HG03378 (cell line): ENCODE measurements at regions not wholly inside any gene's neighbourhood (a gene's known extent, or its start where the extent isn't known, plus 50 kb on each side); places are given as distances from the start of the nearest gene placed in this dataset.

Experiments
- ATAC-seq: cut with Tn5 transposase; IDR thresholded peaks from one replicate; pipeline ENCODE4 v1.9.1; 2021; ENCODE audit warnings: mild to moderate bottlenecking, moderate library complexity; ENCODE audit not compliant: unreplicated experiment

DNA sequence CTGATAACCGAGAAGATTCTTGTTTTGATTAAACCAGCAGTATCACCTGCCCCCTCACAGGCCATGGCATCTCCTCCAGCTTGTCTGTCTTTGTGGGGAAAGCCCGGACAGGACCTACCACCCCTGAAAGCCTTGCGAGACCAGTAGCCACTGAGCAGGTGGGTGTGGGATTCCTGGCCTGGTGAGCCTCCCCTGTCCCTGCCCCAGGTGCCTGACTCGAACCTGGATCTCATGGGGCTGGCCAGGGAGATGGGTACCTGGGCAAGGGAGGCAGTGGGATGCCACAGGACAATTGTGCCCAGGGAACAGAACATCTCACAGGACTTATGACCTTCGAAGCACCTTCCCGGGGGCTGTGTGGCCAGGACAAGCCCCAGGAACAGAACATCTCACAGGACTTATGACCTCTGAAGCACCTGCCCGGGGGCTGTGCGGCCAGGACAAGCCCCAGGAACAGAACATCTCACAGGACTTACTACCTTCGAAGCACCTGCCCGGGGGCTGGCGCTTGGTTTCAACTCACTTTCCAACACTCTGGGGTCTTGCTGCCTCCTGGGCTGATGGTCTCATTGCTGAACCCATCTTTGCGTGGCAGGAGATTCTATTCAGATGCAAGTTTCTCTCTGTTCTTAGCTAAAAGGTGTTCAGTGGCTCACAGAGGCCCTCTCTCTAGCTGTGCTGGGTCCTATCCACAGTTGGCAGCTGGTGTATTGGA, 854.5 kb downstream of the BRD1 start:
- no peak for ATAC-seq

DNA sequence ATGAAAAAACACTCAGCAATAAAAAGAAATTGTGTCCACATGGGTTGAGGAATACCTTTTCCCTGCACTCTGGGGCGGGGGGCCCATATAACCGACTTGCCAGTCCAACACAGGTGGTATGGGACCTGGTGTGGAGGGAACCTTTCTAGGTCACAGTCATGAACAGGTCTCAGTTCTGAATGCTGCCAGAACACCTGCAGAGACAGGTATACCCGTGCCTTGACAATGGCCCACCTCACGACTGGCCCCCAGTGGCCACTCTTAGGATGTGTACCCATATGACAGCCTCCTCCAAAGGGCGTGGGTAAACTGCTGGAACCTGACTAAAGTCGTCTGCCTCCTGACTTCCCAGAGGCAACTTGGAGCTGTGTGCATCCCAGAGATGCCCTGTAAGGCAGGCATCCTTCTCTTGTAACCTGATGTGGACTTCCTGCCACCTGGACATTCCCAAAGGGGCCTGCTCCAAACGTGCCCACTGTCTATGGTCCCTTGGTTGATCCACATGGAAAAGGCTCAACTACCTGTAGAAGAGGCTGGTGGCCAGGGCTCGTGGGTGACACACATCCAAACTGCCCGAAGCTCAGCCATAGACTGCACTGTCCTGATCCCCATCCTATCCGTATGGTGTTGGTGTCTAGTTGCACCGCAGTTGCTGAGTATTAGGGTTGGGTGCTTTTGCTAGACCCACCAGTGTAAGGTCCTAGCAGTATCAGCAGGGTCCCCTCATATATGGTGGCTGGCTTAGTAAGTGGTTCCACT, 859.3 kb downstream of the BRD1 start:
- ATAC-seq, result no peak

DNA sequence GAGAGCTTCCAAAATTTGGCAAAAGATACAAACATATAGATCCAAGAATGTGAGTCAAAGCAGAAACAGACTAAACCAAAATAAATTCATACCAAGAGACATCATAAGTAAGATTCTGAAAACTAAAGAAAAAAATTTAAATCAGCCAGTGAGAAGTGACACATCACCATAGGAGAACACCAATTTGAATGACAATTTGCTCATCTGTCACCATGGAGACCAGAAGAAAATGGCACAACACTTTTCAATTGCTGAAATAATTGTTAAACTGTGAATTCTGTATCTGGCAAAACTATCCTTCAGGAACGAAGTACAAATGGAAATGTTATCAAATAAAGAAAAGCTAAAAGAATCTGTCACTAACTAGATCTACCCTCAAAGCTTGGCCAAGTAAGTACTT, 864.3 kb downstream of the BRD1 start:
- no peak for ATAC-seq

DNA sequence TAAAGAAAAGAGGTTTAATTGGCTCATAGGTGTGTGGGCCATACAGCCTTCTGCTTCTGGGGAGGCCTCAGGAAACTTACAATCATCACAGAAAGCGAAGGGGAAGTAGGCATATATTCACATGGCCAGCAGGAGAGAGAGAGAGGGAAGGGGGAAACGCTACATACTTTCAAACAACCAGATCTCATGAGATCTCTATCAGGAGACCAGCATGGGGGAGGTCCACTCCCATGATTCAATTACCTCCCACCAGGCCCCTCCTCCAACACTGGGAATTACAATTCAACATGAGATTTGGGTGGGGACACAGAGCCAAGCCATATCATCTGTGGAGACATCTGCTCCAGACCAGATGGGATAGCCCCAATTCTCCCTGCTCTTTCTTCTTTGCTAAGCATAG, 866.0 kb downstream of the BRD1 start:
- ATAC-seq, result no peak

DNA sequence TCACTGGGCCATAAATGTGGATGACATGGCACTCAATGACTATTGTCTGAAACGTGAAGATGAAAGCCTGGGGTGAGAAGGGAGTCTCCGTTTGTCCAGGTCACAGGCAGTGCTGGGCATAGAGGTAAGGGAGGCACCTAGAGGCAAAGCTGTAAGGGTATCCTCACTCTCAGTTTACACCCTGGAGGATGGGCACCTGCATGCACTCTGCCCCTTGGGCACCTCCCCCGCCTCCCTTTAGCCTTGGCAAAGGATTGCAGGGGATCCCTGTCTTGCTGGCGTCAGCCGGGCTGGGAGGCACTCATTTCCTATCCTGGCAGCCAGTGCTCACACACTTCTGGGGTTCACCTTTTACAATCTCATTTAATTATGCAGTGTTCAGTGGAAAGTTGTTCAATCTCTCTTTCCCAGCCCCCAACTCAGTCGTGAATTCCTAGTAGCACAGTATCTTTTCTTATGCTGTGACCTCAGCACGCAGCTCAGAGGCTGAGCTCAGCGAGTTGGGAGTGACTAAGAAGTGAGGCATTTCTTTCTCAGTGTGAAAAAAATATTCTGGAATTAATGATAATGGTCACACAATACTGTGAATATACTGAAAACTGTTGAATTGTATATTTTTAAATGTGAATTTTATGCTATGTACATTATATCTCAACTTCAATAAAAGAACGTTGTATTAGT, 866.6 kb downstream of the BRD1 start:
- no peak for ATAC-seq

DNA sequence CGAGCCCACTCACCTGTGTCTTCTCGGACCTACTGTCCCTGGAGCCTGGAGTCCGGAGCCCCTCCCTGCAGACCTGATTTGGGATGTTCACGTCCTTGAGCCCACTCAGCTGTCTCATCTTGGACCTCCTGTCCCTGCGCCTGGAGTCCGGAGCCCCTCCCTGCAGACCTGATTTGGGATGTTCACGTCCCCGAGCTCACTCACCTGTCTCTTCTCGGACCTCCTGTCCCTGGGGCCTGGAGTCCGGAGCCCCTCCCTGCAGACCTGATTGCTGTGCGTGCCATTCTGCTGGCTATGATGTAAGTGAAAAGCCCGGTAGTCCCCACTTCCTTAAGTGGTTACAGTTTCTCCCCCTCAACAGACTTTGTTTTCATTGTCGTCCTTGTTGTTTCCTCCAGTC, 867.1 kb downstream of the BRD1 start:
- ATAC-seq, result no peak

DNA sequence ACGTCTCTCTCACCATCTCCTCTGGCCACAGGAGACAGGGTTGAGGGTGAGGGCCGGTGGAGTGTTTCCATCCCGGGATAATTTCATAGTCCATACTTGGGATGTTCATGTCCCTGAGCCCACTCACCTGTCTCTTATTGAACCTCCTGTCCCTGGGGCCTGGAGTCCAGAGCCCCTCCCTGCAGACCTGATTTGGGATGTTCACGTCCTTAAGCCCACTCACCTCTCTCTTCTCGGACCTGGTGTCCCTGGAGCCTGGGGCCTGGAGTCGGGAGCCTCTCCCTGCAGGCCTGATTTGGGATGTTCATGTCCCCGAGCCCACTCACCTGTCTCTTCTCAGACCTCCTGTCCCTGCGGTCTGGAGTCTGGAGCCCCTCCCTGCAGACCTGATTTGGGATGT, 868.2 kb downstream of the BRD1 start:
- ATAC-seq, result no peak

DNA sequence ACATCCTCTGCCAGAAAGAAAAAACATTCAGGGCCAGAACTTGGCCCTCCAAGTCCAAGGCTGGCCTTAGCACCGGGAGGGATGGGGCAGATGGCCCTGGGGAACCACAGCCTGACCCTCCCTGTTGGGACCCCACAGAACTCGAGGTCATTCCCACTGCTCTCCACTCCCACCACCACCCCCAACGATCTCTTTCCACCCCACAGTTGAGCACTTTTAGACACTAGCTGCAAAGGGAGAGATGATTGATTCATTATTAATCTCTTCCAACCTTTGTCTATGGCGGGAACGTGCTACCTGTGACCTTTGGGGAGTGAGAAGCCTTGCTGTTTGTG, 869.7 kb downstream of the BRD1 start:
- ATAC-seq, result no peak

DNA sequence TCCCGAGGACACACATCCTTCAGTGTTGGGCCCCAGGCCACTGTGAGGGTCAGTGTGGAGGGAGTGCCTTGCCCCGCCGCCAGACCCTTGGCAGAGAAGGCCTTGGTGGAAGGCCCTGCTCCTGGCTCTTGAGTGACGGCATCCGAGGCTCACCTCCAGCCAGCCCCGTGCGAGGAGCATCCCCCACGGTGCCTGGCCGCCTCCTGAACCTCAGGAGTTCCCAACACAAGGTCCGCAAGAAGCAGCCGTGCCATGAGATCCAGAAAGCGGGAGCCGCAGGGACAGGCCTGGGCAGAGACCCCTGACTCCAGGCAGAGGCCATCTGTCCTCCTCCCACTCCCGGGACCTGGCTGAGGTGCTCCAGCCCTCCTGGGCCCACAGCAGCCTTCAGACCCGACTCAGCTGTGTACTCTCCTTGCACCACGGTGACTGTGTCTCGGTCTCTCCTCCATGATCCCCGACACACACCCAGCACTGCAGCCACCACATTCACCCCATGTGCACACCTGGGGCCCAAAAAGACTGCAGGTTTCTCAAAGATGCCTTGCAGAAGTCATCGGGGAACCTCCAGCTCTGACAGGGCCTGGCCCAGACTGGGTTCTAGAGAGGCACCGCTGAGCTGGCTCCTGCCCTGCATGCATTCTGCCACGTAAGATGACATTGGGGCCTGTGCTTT, 870.2 kb downstream of the BRD1 start:
- no peak for ATAC-seq

DNA sequence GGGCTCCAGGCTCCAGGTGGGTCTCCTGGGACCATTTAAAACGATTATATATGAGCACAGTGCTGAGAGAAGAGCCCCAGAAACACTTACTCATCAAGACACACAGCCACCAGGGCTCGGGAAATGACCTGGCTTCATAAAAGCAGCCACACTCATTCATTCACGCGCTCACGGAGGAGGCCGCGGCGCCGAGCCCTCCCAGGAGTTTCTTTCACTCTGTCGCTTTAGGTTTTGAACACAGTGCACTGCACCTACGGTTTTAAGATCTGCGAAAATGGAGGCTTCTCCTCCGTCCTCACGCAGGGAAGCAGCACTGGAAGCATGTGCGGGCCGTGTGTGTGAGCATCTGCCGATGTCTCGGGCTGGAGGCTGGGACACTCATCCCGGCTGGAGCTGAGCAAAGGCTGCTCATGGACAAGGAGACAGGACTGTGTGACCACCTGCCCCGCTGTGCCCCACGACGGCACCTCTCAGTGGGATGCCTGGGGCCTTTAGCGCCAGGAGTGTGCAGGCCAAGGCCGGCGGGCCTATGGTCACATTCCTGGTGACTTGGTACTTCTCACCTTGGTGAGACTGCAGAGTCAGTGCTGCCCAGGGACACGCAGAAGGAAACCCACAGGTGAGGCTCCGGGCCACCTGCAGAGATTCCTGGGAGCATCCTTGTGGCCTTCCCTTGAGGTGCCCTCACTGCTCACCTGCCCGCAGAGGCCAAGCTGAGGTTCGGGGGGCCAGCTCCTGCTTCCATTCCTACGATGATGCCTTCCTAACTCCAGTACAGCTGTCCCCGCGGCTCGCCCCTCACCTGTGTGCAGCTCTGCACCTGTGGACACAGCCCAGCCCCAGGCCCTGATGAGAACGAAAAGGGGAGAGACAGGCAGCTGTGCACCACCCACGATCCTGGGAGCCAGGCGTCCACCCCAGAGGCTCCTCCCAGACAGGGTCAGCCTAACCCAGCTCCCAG, 872.0 kb downstream of the BRD1 start:
- ATAC-seq, result no peak

DNA sequence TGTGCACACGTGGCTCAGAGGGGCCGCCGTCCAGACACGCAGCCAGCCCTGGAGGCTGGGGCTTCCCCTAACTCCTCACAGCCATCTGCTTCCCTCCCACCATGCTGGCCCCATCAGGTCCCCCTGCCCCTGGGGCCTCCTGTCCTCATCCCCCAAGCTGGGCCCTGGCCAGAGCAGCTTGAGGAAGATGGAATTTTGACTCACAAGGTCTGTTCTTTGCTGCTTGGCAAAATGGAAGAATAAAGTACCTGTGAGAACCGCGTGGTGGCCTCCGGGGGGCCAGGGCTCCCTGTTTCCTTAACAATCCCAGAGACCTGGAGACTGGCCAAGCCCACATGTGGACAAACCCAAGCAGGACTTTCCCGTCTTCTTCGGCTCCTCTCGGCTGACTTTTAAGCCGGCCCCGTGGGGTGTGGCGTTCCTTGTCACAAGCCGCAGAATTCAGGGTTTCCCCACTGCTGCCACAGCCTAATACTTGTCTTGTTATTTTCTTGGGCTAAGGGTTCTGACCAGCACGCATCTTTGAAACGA, 872.8 kb downstream of the BRD1 start:
- ATAC-seq, result no peak

DNA sequence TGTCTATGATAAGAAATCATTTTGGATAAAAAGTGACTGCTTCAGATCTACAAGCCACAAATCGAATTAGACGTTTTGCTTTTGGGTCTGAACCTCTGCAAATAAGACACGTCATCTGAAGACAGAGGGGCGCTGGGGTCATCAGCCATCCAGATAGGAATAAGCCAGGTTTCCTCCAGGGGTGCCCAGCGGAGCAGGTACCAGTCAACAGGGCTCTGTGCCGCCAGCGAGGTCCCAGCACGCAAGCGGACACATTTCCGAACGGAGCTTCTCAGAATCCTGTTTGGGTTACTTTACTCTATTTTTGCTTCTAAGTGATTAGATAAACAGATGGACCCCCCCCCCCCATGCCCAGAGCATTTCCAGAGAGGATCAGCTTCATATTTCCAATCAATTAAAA, 873.8 kb downstream of the BRD1 start:
- ATAC-seq, result no peak

DNA sequence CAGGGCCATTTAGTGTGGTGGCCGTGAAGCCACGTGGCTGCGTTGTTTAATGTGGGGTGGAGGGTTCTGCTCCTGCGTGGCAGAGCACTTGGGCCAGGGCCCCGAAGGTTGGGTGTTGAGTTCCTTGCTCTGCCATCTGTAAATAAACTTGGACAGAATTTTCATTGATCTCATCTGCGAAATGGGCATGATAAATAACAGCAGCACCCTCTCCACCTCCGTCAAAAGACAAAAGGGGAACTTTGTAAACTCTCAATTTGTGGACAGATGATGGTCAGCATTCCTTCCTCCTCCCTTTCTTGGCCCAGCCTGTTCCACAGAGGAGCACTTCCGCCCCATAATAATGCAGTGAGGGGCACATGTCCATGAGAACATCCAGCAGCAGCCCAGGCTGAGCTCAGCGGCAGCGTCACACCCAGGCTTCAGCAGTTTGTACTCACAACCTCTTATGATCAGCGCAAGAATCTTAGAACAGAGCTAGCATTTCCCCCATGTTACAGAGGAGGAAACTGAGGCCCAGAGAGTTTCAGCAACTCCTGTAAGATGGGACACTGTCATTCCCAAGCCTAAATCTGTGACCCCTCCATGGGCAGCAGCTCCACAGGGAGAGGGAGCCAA, 874.5 kb downstream of the BRD1 start:
- ATAC-seq, result no peak

DNA sequence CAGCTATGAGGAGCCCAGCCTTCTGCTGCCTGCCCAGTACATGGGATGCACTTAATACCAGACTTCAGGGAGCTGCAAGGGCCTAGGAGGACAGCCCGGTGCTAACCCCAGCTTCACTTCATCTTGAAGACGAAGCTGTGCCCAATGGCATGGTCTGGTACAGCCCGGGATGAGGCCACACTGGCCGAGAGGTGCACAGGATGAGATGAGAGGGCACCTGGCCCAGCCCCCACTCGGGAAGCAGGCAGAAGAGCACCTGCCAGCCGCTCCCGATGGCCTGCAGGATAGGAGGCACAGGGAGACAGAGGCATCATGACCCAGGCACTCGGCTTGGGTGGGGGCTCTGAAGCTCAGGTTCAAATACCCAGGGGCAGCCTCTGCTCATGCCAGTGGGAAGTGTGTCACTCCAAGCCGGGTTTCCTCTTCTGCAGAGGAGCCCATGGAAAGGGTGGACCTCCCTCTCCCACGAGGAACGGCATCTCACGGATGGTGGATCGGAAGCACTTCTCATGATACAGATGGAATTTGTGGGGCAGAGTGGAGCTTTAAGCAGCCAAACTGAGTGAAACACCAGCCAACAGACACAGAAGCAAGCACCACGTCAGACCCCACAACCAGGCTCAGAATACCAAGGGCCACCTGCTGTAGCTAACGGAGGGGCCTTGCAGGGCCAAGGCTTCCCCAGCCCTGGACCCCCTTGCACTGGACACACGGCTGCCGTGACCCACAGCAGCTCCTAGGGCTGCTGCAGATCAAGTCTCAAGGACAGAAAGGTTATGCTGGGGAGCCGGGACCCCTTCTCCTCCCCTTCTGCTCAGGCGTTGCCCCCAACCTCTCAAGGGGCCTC, 875.2 kb downstream of the BRD1 start:
- no peak for ATAC-seq

DNA sequence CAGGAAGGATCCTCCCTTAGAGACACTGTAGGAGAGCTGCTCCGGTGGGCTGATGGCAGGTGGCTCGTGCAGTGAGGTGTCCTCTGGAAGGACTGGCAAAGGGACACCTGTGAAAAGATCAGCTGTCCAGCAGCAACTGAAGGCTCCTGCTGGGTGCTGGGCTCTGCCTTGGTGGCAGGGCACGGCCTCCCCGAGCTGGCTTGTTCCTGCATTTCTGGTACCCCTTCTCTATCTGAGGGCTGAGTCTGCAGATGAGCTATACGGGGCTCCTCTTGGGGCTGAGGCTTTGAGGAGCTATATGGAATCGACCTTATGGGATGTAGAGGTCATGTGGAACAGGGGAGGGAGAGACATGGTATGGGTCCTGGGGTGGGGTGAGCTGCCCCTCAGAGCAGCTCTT, 875.8 kb downstream of the BRD1 start:
- no peak for ATAC-seq

DNA sequence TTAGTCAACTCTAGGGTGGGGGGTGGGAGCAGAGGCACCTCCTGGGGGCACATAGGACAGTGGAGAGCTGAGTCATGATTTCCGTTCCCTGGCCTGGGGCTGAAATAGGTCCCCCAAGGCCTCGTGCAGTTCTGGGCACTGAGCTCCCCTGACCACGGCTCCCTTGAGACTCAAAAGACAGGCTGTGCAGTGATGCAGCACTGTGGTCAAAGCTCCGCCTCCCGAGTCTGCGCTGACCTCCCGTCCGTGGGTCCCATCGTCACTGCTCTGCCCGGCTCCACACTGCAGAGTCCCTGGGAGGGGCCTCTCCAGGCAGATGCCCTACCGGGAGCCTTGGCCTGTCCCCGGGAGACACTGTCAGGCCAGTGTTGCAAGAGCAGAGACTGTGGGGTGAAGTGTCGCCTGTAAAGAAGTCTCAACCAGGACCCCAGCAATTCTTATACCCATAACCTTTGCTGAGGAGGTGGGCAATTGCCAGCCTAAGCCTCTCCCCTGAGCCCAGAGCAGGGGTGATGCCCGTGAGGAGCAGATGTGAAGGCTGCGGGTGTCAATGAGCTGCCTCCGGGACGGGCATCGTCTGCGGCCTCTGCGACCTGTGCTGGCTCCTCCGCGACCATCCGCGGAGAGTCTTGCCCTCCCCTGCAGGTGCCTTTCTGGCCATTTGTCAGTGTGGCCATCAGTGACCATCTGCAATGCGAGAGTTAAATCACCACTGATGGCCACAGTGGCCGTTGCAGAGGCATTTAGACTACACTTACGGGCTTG, 877.3 kb downstream of the BRD1 start:
- ATAC-seq, result no peak

DNA sequence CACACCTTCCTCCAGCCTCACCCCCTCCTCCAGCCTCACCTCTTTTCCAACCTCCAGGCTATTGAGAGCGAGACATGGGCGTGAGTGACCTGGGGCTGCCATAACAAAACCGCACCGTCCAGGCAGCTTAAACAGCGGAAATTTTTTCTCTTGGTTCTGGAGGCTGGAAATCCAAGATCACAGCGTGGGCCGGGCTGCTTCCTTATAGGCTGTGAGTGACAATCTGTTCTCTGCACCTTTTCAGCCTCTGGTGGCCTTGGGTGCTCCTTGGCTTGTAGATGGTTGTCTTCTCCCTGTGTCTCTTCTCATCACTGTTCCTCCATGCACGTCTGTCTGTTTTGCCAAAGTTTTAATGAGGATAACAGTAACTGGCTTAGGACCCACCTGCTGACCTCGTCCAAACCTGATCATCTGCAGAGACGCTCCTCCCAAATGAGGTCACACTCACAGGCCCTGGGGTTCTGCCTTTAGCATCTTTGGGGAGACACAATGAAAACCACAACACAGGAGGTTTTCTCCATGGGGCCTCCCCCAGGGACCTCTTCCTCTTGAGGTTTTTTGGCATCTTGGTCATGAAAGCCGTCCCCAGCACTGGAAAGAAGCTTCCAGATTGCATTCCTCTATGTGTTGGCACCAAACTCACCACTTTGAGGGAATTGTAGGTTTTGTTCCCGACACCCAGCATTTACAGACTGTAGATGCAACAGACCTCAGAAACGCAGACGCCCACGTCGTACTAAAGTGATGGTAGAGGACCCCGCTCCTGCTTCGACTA, 878.1 kb downstream of the BRD1 start:
- no peak for ATAC-seq
